Mucosa of descending colon (tissue), 3 donors: ENCODE measurements at regions not wholly inside any gene's neighbourhood (a gene's known extent, or its start where the extent isn't known, plus 50 kb on each side); places are given as distances from the start of the nearest gene placed in this dataset.
"Not testable (repeated sequence)": the region's sequence is repeated elsewhere in the genome, so short reads cannot be mapped to it uniquely, and the experiment has no call there.

Experiments
- ATAC-seq: fragments of 200-7000 bp; cut with Tn5 transposase; one replicate; pipeline ENCODE4 v1.9.1; 2020; ENCODE audit warnings: mild to moderate bottlenecking, moderate library complexity
- DNase-seq, 3 donors: peaks; one replicate each; pipeline ENCODE4 v3.0.0-alpha.2; 2020
- H3K36me3 ChIP-seq: fragments of 200-600 bp; one replicate; pipeline ENCODE4 v1.8.0; 2021; ENCODE audit warnings: low read depth, mild to moderate bottlenecking
- H3K4me1 ChIP-seq: fragments of 200-600 bp; one replicate; pipeline ENCODE4 v1.8.0; 2021; ENCODE audit warnings: low read depth, mild to moderate bottlenecking
- H3K4me3 ChIP-seq: fragments of 200-600 bp; one replicate; pipeline ENCODE4 v1.8.0; 2021; ENCODE audit warnings: mild to moderate bottlenecking
- H3K9me3 ChIP-seq: fragments of 200-600 bp; one replicate; pipeline ENCODE4 v1.8.0; 2021; ENCODE audit warnings: mild to moderate bottlenecking
- CTCF ChIP-seq: fragments of 200-600 bp; IDR thresholded peaks from one replicate; pipeline ENCODE4 v1.8.0; 2022; ENCODE audit warnings: antibody characterized with exemption, mild to moderate bottlenecking
- intact Hi-C, 2 donors: fragments of 100-400 bp; cut with DNase I in 1 of 2; cut with micrococcal nuclease in 1 of 2; formaldehyde crosslinking; loops; one replicate each; pipeline versions ENCODE4 v1.11.0 to v1.11.1; 2022; cut with DNase I, micrococcal nuclease
- donor health status: DM: no; HTN: no; CAD: no; lungs with moderate emphysema.
- donor health status: DM: no; HTN: no; CAD: no.
- donor health status: DM: no; HTN: yes; CAD: no.

- H3K9me3 ChIP-seq, result peaks cover 5% of the 10 kb centered on the region
- no peak for TF ChIP-seq CTCF
- no peaks in the 10 kb centered on the region for H3K36me3 ChIP-seq
- H3K4me1 ChIP-seq, result no peaks in the 10 kb centered on the region
- ATAC-seq (no peak), DNase-seq (no peak)
- intact Hi-C loops, result no loop called here
- no peak overlapping the region for H3K4me3 ChIP-seq
These were observed 1238.0 kb upstream of the NRXN1 start for GRCh38 chr2:52269696-52270485.

GRCh38 chr2:52264911-52265310 is 1233.0 kb upstream of the NRXN1 start:
- no peak for TF ChIP-seq CTCF
- ATAC-seq, result no peak
- intact Hi-C loops, result no loop called here

GRCh38 chr2:52264488-52264887 is 1232.6 kb upstream of the NRXN1 start:
- Histone ChIP-seq H3K9me3 (no peaks in the 10 kb centered on the region), H3K4me1 (no peaks in the 10 kb centered on the region), H3K4me3 (no peak overlapping the region), H3K36me3 (no peaks in the 10 kb centered on the region)
- DNase-seq (no peak), ATAC-seq (no peak)
- intact Hi-C loops, result no loop called here
- TF ChIP-seq CTCF, result no peak

More at GRCh38 chr2:52264911-52265310, 1233.0 kb upstream of the NRXN1 start:
- Histone ChIP-seq H3K4me3 (no peak overlapping the region), H3K9me3 (no peaks in the 10 kb centered on the region), H3K36me3 (no peaks in the 10 kb centered on the region), H3K4me1 (no peaks in the 10 kb centered on the region)
- DNase-seq, result no peak

GRCh38 chr2:52260904-52261303 is 1229.0 kb upstream of the NRXN1 start:
- ATAC-seq (no peak), DNase-seq (no peak)
- Histone ChIP-seq H3K36me3 (no peaks in the 10 kb centered on the region), H3K9me3 (no peaks in the 10 kb centered on the region), H3K4me3 (no peak overlapping the region), H3K4me1 (no peaks in the 10 kb centered on the region)
- intact Hi-C loops, result no loop called here
- TF ChIP-seq CTCF, result no peak

- H3K4me1 ChIP-seq, H3K4me3 ChIP-seq, H3K36me3 ChIP-seq, intact Hi-C loops, ATAC-seq, H3K9me3 ChIP-seq, DNase-seq: not testable (repeated sequence)
These were observed 1227.0 kb upstream of the NRXN1 start for GRCh38 chr2:52258967-52259366.

GRCh38 chr2:52258038-52258437 is 1226.1 kb upstream of the NRXN1 start:
- no peaks in the 10 kb centered on the region for H3K9me3 ChIP-seq
- no peaks in the 10 kb centered on the region for H3K36me3 ChIP-seq
- H3K4me3 ChIP-seq, result no peak overlapping the region
- no peaks in the 10 kb centered on the region for H3K4me1 ChIP-seq
- ATAC-seq, result no peak
- intact Hi-C loops, result no loop called here
- no peak for TF ChIP-seq CTCF
- DNase-seq, result no peak
